T1000 (cell line): ENCODE measurements at regions not wholly inside any gene's neighbourhood (a gene's known extent, or its start where the extent isn't known, plus 50 kb on each side); places are given as distances from the start of the nearest gene placed in this dataset.

Experiments used
- DNase-seq: peaks from one replicate; lab custom pipeline; 2025; ENCODE audit warnings: mixed read lengths; lab: John Stamatoyannopoulos, UW

GRCh38 chr12:14153803-14154202 is 172.4 kb upstream of the GRIN2B start:
- DNase-seq = no peak

- no peak for DNase-seq
Observed at GRCh38 chr12:14156606-14157005, 175.2 kb upstream of the GRIN2B start.

- no peak for DNase-seq
Observed at GRCh38 chr12:14157088-14157747, 175.8 kb upstream of the GRIN2B start.

GRCh38 chr12:14164266-14164665 is 182.9 kb upstream of the GRIN2B start:
- DNase-seq = no peak

- DNase-seq = peak; percentile 29
Observed at GRCh38 chr12:14167005-14167628, 185.7 kb upstream of the GRIN2B start.

GRCh38 chr12:14169281-14169680 is 187.9 kb upstream of the GRIN2B start:
- no peak for DNase-seq

DNA sequence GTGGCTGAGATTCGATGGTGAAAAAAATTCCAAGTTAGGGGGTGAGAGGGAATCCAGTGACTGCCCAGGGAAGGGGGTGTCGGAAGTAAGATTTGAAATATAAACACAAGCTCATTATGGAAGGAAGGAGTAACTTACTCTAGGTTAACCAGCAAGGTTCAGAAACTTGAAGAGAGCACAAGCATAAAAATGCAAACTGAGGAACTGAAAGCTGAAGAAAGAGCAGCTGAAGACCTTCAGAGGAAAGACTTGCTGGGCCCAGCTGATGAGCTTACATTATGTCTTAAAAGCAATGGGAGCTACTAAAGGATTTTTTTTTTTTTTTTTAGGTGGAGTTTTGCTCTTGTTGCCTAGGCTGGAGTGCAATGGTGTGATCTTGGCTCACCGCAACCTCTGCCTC is 189.7 kb upstream of the GRIN2B start:
- DNase-seq = no peak

- no peak for DNase-seq
Observed at GRCh38 chr12:14175206-14175605, 190.3 kb upstream of the ATF7IP start.

- DNase-seq = no peak
Observed at GRCh38 chr12:14185427-14186192, 179.9 kb upstream of the ATF7IP start.

DNA sequence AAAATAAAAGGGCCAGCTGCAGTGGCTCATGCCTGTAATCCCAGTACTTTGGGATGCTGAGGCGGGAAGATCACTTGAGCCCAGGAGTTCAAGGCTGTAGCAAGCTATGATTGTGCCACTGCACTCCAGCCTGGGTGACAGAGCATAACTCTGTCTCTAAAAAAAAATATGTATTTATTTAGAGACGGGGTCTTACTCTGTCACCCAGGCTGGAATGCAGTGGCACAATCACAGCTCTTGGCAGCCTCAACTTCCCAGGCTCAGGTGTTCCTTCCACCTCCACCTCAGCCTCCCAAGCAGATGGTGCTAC is 179.3 kb upstream of the ATF7IP start:
- no peak for DNase-seq

DNA sequence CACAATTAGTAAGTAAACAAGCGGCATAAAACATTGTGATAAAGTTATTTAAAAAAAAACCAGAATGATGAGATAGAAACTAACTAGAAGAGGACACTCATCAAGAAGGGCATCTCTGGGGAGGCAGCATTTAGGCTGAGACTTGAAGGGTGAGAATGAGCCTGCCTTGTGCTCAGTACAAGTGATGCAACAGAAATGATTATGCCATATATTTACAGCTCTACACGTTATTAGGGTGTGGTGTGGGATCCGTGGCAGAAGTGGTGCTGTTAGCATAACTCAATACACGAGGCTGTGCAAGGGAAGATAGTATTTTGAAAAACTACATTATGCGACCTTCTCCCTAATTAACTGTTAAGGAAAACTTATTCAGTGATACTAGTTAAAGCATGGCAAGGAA is 178.5 kb upstream of the ATF7IP start:
- DNase-seq = no peak

- no peak for DNase-seq
Observed at GRCh38 chr12:14187966-14188365, 177.5 kb upstream of the ATF7IP start.

GRCh38 chr12:14188744-14189143 is 176.7 kb upstream of the ATF7IP start:
- no peak for DNase-seq

DNA sequence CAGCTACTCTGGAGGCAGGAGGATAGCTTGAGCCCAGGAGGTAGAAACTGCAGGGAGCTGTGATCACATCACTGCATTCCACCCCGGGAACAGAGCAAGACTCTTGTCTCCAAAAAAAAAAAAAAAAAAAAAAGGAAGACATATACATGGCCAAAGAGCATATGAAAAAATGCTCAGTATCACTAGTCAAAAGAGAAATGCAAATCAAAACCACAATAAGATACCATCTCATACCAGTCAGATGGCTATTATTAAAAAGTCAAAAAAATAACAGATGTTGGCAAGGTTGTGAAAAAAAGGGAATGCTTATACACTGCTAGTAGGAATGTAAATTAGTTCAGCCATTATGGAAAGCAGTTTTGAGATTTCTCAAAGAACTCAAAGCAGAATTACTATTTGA is 174.8 kb upstream of the ATF7IP start:
- no peak for DNase-seq

GRCh38 chr12:14191612-14192011 is 173.9 kb upstream of the ATF7IP start:
- no peak for DNase-seq

DNA sequence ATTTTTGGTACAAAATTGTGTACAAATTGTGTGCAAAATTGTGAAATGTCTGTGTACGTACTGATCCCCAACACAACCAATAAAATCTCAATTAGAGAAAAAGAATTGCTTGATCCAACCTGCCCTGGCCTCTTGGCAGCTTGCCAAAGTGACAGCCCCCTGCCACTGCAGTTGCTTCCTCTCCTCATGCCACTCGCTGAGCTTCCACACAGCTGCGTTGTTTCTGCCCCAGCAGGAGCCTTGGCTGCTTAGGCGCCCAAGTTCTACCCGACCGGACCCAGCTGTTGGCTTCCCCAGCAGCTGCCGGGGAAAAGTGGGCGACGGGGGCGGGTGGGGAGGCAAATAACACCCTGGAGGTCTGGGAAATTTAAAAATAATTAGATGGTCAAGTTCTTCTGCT is 171.8 kb upstream of the ATF7IP start:
- DNase-seq = no peak

DNA sequence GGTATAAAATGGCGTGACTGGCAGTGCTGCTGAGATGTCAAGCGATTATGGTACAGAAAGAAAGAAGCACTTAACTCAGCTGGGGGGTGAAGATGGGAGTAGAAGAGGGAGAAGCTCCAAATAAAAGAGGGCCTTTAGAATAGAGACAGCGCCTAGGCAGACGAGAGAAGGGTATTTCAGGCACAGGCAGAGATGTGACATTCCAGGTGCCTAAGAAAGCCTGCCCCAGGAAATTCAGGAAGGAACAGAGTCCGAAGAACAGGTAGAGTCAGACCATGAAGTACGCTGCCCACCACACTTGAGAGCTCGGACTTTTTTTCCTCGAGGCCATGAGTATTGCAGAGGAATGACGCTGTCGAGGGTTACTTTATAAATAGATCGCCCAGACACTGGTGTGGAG is 170.9 kb upstream of the ATF7IP start:
- no peak for DNase-seq

- no peak for DNase-seq
Observed at GRCh38 chr12:14199455-14200198, 165.9 kb upstream of the ATF7IP start.

- DNase-seq = no peak
Observed at GRCh38 chr12:14200598-14200997, 164.9 kb upstream of the ATF7IP start.

GRCh38 chr12:14201291-14201690 is 164.2 kb upstream of the ATF7IP start:
- no peak for DNase-seq

GRCh38 chr12:14207905-14208551 is 157.5 kb upstream of the ATF7IP start:
- DNase-seq = no peak

DNA sequence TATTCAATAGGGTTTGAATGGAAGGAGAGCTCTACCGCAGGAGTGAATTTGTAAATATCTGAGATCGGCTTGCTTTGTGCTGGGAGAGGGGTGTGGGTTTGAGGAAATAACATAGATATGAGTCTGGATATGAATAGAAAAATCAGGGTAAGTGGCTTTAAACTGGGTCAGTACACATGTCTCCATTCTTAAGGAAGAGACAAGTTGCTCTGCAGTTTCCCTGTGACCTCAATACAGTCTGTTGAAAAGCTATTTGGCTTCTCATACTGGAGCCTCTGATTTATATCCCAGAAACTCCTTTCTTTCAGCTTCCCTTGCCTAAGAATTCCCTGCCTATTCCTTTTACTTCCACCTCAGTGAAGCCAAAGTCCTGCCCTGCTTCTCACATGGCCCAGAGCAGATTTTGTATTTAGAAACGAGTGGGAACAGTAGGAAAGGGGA is 153.5 kb upstream of the ATF7IP start:
- no peak for DNase-seq
